Kidney (tissue), 13 donors: ENCODE measurements at regions not wholly inside any gene's neighbourhood (a gene's known extent, or its start where the extent isn't known, plus 50 kb on each side); places are given as distances from the start of the nearest gene placed in this dataset.

Source experiments
- DNase-seq, 5 donors: peaks; one replicate each; pipeline ENCODE4 v3.0.0-alpha.2; 2013 to 2020
- FAIRE-seq: peaks from 2 replicates; lab custom pipeline; 2012; peaks lifted over from hg19 to GRCh38; lab: Jason Lieb, UNC
- H3K27ac ChIP-seq, 2 donors: one replicate each; pipeline ENCODE4 v1.7.0; 2013; ENCODE audit warnings: low read depth in 2 of 2, low read length in 2 of 2, inconsistent platforms in 1 of 2
- H3K27me3 ChIP-seq: one replicate; pipeline ENCODE4 v1.7.1; 2013; ENCODE audit warnings: low read length, inconsistent platforms; ENCODE audit not compliant: control insufficient read depth, insufficient read depth
- H3K36me3 ChIP-seq, 3 donors: one replicate each; pipeline versions ENCODE4 v1.7.0 to v1.7.1; 2013; ENCODE audit warnings: low read length in 3 of 3, control low read depth in 1 of 3, inconsistent platforms in 1 of 3; ENCODE audit not compliant: insufficient read depth in 3 of 3, control insufficient read depth in 2 of 3
- H3K4me1 ChIP-seq, 3 donors: one replicate each; pipeline versions ENCODE4 v1.7.0 to v1.7.1; 2013; ENCODE audit warnings: low read length in 3 of 3, inconsistent platforms in 1 of 3, low read depth in 1 of 3; ENCODE audit not compliant: control insufficient read depth in 2 of 3, insufficient read depth in 2 of 3
- H3K4me3 ChIP-seq, 3 donors: one replicate each; pipeline versions ENCODE4 v1.7.0 to v1.8.1; 2013; ENCODE audit warnings: low read length in 3 of 3, control low read depth in 1 of 3, inconsistent platforms in 1 of 3
- H3K9ac ChIP-seq, 3 donors: one replicate each; pipeline versions ENCODE4 v1.7.0 to v1.7.1; 2013; ENCODE audit warnings: low read length in 3 of 3, control low read depth in 1 of 3, inconsistent platforms in 1 of 3
- H3K9me3 ChIP-seq, 3 donors: one replicate each; pipeline versions ENCODE4 v1.7.0 to v1.7.1; 2013; ENCODE audit warnings: low read length in 3 of 3, control low read depth in 1 of 3, inconsistent platforms in 1 of 3; ENCODE audit not compliant: control insufficient read depth in 2 of 3, insufficient read depth in 1 of 3
- CTCF ChIP-seq: IDR thresholded peaks from 3 replicates; pipeline ENCODE4 v1.5.1; 2012; ENCODE audit warnings: mild to moderate bottlenecking, moderate library complexity, borderline replicate concordance; ENCODE audit not compliant: insufficient read depth; ENCODE audit errors: extremely low read depth
- intact Hi-C: fragments of 100-400 bp; cut with DNase I; formaldehyde crosslinking; loops from one replicate; pipeline ENCODE4 v1.11.1; 2022
- donor health status: control.
- donor health status: control.
- donor health status: control.
- donor health status: control.
- donor health status: control.
- donor health status: DM: yes; HTN: yes; CAD: no.
- donor health status: Normal renal cell carcinoma (clear cell type).

- Histone ChIP-seq H3K27ac (no peak overlapping the region), H3K4me3 (no peak overlapping the region), H3K9me3 (peaks cover 0 to 9% (median 0%) of the 10 kb centered on the region in 3 donors), H3K4me1 (no peaks in the 10 kb centered on the region), H3K9ac (no peak overlapping the region), H3K27me3 (no peaks in the 10 kb centered on the region), H3K36me3 (no peaks in the 10 kb centered on the region)
- FAIRE-seq: no peak
- TF ChIP-seq CTCF: no peak
- DNase-seq: no peak
- intact Hi-C loops: no loop called here
Observed at GRCh38 chr2:149653831-149654445, 66.4 kb upstream of the MMADHC start.

DNA sequence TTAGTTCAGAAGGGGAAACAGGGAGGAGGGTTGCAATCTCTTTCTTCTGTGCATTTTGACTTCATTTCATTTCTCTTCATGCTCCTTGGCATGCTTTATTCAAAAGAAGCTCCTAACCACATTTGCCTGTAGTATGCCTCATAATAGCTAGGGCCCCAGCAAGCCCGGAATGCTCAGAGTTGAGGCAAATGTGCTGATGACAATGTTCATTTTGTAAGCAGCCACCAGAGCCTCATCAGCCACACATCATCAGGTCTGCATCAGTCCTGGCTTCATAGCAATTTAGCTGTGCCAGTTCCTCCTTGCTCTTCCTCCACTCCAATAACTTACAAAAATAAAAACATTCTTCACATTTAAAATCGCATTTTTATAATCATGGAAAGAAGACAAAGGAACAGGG lies 65.4 kb upstream of the MMADHC start:
- H3K4me3 ChIP-seq: no peak overlapping the region
- no peak for FAIRE-seq
- H3K27me3 ChIP-seq: no peaks in the 10 kb centered on the region
- no peaks in the 10 kb centered on the region for H3K36me3 ChIP-seq
- H3K9ac ChIP-seq: no peak overlapping the region
- no peak overlapping the region for H3K27ac ChIP-seq
- no peak for TF ChIP-seq CTCF
- intact Hi-C loops: no loop called here
- H3K4me1 ChIP-seq: no peaks in the 10 kb centered on the region
- no peak for DNase-seq
- peaks cover 0 to 9% (median 0%) of the 10 kb centered on the region in 3 donors for H3K9me3 ChIP-seq

DNA sequence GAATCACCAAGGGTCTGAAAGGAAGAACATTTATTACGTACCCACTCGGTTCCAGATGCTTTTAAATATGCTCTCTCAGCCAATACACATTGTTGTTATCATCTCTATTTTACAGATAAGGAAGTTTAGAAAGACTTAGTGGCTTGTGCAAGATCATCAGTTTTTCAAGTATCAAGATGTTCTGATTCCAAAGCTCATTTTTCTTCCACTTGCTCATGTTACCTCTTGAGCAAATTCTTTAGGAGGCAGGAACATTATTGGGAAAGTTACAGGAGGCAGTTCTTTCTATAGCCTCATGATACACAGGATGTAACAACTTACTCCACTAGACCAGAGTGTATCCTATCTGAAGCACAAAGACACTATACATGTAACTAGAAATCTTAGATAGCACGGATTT lies 65.0 kb upstream of the MMADHC start:
- H3K27me3 ChIP-seq: no peaks in the 10 kb centered on the region
- no peak for DNase-seq
- no peaks in the 10 kb centered on the region for H3K36me3 ChIP-seq
- H3K27ac ChIP-seq: no peak overlapping the region
- H3K4me1 ChIP-seq: no peaks in the 10 kb centered on the region
- peaks cover 0 to 9% (median 0%) of the 10 kb centered on the region in 3 donors for H3K9me3 ChIP-seq
- no peak for TF ChIP-seq CTCF
- H3K4me3 ChIP-seq: no peak overlapping the region
- no peak for FAIRE-seq
- intact Hi-C loops: no loop called here
- H3K9ac ChIP-seq: no peak overlapping the region

GRCh38 chr2:149651229-149651628 lies 63.7 kb upstream of the MMADHC start:
- intact Hi-C loops: no loop called here
- Histone ChIP-seq H3K4me3 (no peak overlapping the region), H3K4me1 (no peaks in the 10 kb centered on the region), H3K36me3 (no peaks in the 10 kb centered on the region), H3K27ac (no peak overlapping the region), H3K9me3 (peaks cover 0 to 9% (median 0%) of the 10 kb centered on the region in 3 donors), H3K27me3 (no peaks in the 10 kb centered on the region), H3K9ac (no peak overlapping the region)
- TF ChIP-seq CTCF: no peak
- DNase-seq (no peak), FAIRE-seq (no peak)
